GM12892 (cell line): ENCODE measurements at regions not wholly inside any gene's neighbourhood (a gene's known extent, or its start where the extent isn't known, plus 50 kb on each side); places are given as distances from the start of the nearest gene placed in this dataset.

Experiments used
- POLR2A ChIP-seq: IDR thresholded peaks from 2 replicates; pipeline ENCODE4 v1.6.1; 2011; ENCODE audit warnings: low read depth, low read length, control low read depth
- POLR2AphosphoS5 ChIP-seq: IDR thresholded peaks from 2 replicates; pipeline ENCODE4 v1.6.1; 2011; ENCODE audit warnings: low read depth, low read length, control low read depth
- TAF1 ChIP-seq: IDR thresholded peaks from 2 replicates; pipeline ENCODE4 v1.6.1; 2011; ENCODE audit warnings: low read depth, mild to moderate bottlenecking, control low read depth, low read length, borderline replicate concordance

DNA sequence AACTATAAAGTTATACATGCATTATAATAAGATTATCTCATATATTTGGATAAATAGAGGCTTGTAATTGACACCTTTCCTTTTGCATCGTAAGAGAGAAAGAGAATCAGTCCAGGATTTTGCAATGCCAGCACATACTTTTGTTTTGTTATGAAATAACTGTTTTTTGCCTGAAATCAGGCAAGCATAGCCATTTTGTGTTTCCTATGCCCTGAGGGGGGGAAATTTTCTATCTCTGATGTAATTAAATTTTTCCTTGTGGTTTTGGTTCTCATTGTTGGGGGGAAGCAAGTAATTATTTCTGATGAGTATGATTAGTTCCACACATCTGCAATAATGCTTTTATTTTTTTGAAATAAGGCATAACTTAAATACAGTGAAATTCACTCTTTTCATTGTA lies 229.4 kb downstream of the NDFIP2 start:
- no peak for TF ChIP-seq POLR2A
- TF ChIP-seq POLR2AphosphoS5: no peak
- no peak for TF ChIP-seq TAF1
